HG03108 (cell line): ENCODE measurements at regions not wholly inside any gene's neighbourhood (a gene's known extent, or its start where the extent isn't known, plus 50 kb on each side); places are given as distances from the start of the nearest gene placed in this dataset.

ENCODE experiments used
- ATAC-seq: cut with Tn5 transposase; IDR thresholded peaks from one replicate; pipeline ENCODE4 v1.9.1; 2021; ENCODE audit warnings: moderate library complexity; ENCODE audit not compliant: unreplicated experiment

DNA sequence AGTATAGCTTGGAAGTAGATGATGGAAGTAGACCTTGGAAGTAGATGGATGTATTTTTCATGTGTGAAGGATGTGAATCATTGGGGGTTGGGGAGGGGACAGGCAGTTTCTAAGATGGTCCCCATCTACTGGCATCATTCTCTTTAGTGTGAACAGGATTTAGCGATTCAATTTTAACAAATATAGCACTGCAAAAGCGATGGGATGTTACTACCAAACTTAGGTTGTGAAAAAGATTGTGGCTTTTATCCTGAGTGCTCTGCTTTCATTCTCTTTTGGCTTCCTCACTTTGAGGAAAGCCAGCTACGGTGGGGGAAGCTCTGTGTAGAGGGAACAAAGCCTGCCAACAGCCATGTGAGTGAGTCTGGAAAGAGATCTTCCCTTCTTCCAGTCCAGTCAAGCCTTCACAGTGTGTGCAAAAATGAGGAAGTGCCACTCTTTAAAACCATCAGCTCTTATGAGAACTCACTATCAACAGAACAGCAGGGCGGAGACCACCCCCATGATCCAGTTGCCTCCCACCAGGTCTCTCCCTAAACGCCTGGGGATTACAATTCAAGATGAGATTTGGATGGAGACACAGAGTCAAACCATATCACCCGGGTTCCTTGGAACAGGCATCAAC is 441.4 kb downstream of the SH3GL2 start:
- ATAC-seq: no peak

- ATAC-seq: no peak
These were observed 443.8 kb downstream of the SH3GL2 start for GRCh38 chr9:18022642-18023041.

- no peak for ATAC-seq
These were observed 444.5 kb downstream of the SH3GL2 start for GRCh38 chr9:18023332-18023731.

DNA sequence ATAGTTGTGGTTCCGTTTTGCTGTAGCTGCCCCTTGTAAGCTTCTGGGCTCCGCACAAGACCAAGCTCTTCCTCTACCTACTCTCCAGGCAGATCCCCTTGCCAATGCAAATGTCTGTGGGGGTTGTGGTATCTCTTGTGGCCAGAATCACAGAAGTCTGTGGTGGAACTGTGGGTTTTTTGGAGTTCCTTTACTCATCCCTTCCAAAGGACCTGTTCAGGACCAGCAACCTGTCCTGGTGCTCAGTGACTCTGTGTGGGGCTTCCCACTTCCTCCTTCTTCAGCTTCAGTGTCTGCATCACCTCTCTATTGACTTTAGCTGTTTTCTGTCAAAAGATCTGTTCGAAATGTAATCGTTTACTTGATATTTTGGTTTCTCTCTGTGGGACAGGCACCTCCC is 441.3 kb upstream of the ADAMTSL1 start:
- no peak for ATAC-seq

- ATAC-seq: no peak
These were observed 437.3 kb upstream of the ADAMTSL1 start for GRCh38 chr9:18036422-18037187.

- no peak for ATAC-seq
These were observed 436.0 kb upstream of the ADAMTSL1 start for GRCh38 chr9:18037981-18038380.

GRCh38 chr9:18040327-18040726 is 433.6 kb upstream of the ADAMTSL1 start:
- ATAC-seq: no peak

- ATAC-seq: no peak
These were observed 430.0 kb upstream of the ADAMTSL1 start for GRCh38 chr9:18043978-18044377.

- no peak for ATAC-seq
These were observed 428.6 kb upstream of the ADAMTSL1 start for GRCh38 chr9:18045326-18045725.

GRCh38 chr9:18046068-18046467 is 427.9 kb upstream of the ADAMTSL1 start:
- ATAC-seq: no peak

GRCh38 chr9:18051638-18052037 is 422.3 kb upstream of the ADAMTSL1 start:
- ATAC-seq: no peak

DNA sequence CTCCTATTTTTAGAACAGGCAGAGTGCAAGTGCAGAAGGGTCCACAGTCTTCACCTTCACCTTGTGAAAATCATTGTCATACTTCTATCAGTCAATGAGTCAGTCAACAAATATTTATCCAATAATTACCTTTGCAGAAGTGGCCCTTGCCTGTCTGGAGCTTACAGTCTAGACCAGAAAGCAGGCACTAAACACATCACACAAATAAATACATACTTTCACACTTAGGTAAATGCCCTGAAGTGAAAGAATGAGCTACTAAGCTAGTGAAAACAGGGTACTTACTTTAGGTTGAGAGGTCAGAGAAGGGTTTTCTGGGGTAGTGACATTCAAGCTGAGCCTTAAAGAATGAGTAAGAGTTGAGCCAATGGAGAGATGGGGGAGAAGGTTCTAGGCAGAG is 421.9 kb upstream of the ADAMTSL1 start:
- ATAC-seq: no peak

GRCh38 chr9:18056269-18056992 is 417.5 kb upstream of the ADAMTSL1 start:
- no peak for ATAC-seq

DNA sequence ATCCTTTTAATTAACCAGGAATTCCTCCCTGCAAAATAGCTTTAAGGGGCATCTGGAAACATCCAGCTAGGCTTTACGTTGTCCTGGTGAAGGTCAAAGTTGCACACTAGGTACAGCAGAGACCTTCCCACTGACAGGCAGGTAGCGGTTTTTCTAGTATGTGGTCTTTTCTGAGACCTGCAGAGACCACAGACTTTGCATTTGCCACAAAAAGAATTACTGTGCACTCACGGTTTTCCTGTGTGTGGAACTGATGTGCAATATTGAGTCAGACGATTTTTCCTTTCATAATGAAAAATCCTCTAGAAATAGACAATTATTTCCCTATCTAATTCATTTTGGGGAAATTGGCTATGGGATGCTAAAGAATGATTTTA is 417.0 kb upstream of the ADAMTSL1 start:
- peak; percentile 86 for ATAC-seq

GRCh38 chr9:18058564-18059442 is 415.1 kb upstream of the ADAMTSL1 start:
- ATAC-seq: no peak

DNA sequence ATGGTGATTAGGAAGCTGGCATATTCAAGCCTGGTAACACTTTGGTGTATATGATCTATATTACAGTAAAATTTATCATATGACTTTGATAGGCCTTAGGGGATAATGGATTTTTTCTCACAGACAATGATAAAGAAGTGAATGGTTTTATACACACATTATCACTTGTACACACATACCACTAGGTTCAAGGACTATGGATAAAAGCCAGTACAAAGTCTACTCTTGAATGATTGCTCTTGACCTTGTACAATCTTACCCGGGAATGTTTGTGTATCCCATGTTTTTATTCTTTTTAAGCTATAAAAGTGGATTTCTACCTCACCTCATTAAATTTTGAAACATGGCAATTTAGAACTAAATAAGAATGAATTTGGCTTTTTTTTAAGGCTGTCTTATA is 414.5 kb upstream of the ADAMTSL1 start:
- no peak for ATAC-seq

DNA sequence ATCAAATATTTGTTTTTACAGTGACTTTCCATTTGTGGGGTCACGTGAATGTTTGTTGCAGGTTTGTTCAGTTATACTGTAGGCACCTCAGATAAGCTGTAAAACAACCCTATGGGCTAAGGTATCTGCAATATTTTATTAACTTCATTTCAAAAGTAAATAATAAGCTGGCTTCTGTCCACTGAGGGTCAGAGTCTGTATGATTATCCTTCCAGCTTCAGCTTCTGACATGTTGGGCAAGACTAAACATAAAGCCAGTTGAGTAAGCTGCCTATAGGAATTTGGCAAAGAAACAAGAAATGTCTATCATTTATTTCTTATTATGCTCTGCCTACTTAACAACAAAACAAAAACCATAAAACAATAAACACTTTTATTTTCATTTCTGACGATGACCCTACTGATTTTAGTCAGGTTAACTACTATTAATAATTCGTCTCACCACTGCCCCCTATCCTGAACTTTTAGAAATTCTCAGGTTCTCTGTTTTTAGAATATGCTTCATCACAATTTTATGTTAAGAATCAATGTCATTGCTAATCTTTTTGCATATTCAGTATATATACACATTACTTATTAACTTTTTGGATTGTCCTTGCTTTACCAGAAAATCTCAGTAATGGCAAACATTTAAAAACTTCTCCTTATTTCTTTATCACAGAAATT is 413.6 kb upstream of the ADAMTSL1 start:
- no peak for ATAC-seq

DNA sequence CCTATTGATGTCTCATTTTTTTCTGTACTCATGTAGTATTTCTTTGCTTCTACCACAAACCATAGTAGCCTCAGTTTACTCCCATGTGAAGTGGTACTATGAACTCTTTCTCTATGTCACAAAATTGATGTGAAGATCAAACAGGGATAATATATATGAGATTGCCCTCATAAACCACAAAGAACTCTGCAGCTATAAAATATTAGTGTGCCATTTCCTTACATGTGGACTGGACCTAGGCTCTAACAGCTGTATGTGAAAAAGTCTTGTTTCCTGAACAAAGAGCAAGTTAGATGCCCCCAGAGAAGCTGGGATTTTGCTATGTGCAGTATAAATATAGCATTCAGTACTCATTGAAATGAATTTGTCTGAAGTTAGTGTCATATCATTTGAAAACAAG is 412.6 kb upstream of the ADAMTSL1 start:
- ATAC-seq: no peak

- ATAC-seq: no peak
These were observed 412.1 kb upstream of the ADAMTSL1 start for GRCh38 chr9:18061856-18062255.

DNA sequence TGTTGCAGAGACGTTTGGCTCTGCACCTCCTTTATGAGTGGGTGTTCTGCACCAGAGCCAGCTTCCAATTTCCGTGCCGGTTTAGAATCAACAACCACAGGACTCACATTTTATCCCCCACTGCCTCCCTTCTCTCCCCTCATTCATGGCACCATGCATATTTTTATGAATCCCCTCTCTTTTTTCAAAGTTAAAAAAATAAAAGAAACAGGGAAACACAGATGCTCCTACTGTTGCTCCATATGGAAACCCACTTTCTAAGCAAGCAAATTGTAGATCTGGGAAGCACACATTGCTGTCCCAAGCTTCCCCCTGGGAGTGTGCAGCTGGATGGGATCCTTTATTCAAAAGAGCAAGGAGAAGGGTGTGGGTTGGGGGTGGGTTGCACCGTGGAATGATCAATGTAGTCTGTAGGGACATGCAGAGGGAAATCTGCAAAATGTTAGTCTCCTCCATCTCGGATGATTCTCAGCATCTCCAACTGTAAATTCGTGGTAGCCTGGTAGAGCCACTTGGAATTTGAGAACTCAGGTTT is 410.0 kb upstream of the ADAMTSL1 start:
- ATAC-seq: no peak
